ENCODE measurements at regions not wholly inside any gene's neighbourhood (a gene's known extent, or its start where the extent isn't known, plus 50 kb on each side); places are given as distances from the start of the nearest gene placed in this dataset.
A peak's percentile ranks its signal among the peaks of the same experiment; 100 is the strongest.

DNA sequence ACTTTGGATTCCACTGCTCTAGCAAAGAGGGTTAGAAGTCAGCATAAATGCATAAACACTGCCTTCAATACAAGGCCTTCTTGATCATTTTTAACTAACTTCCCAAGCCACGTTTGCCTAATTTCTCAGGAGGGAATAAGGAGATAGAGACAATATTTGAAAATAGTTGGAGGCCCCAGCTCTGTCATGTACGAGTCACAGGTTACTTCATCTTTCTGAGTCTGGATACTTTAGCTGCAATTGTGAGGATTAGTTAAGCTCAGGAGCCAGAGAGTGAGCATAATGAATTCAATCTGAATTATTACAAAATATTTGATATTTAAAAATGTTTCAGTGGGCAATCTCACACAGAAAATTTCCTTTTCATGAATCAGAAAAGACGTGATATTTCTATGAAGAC, 298.9 kb downstream of the SHOX2 start:
- H3K27ac ChIP-seq (ENCODE audit: insufficient read length, low read depth, low read length), result no peak overlapping the region
- no peaks in the 10 kb centered on the region for H3K79me2 ChIP-seq (ENCODE audit: insufficient read depth, low read length)
- peaks cover 0 to 3% of the 10 kb centered on the region in 2 experiments; a peak in 3 of 5 replicates for H3K9me3 Mint-ChIP-seq
- no peak overlapping the region for H3K4me3 Mint-ChIP-seq
- H3K36me3 Mint-ChIP-seq (ENCODE audit: insufficient read depth in 1 of 3, low read depth in 3 of 3), result no peaks in the 10 kb centered on the region
- H3K4me2 ChIP-seq (ENCODE audit: insufficient read depth, insufficient read length, low read length), result no peak overlapping the region
- no peaks in the 10 kb centered on the region for H3K27me3 Mint-ChIP-seq (ENCODE audit: low read depth)
- no peak overlapping the region for H3K18ac ChIP-seq (ENCODE audit: insufficient read length, low read depth, low read length)
- H2BK20ac ChIP-seq (ENCODE audit: low read depth, low read length, poor library complexity, severe bottlenecking), result no peak overlapping the region
- DNase-seq, result no peak
- no peak overlapping the region for H3K56ac ChIP-seq (ENCODE audit: insufficient read length, low read depth, low read length)
- no peak overlapping the region for H4K8ac ChIP-seq (replicated peaks; ENCODE audit: insufficient read length, low read depth, low read length)
- no peaks in the 10 kb centered on the region for H3K4me1 Mint-ChIP-seq
- no peaks in the 10 kb centered on the region for H3K79me1 ChIP-seq (ENCODE audit: insufficient read depth, low read depth, low read length, poor library complexity, severe bottlenecking)
- no peaks in the 10 kb centered on the region for H4K20me1 ChIP-seq (ENCODE audit: control insufficient read depth, insufficient read depth, insufficient read length)
- H3K9ac ChIP-seq (ENCODE audit: extremely low read depth, insufficient read length, low read length), result no peak overlapping the region
- no peaks in the 10 kb centered on the region for H3K23me2 ChIP-seq (ENCODE audit: insufficient read length, low read depth, low read length, poor library complexity, severe bottlenecking)
- H2BK15ac ChIP-seq (ENCODE audit: low read depth, low read length), result no peak overlapping the region
- no peak overlapping the region for H2AK5ac ChIP-seq (ENCODE audit: insufficient read length, low read length)
- no peak overlapping the region for H4K91ac ChIP-seq (ENCODE audit: insufficient read length, low read depth, low read length)
- H2AFZ ChIP-seq (ENCODE audit: low read length), result no peak overlapping the region
- H3K23ac ChIP-seq (ENCODE audit: insufficient read length, low read depth, low read length), result no peak overlapping the region
- H2BK12ac ChIP-seq (ENCODE audit: insufficient read length, low read depth, low read length), result no peak overlapping the region
- no peak overlapping the region for H2BK5ac ChIP-seq (ENCODE audit: insufficient read length, low read length)
- H3K4me1 ChIP-seq (ENCODE audit: insufficient read depth, low read length), result no peaks in the 10 kb centered on the region
- no peaks in the 10 kb centered on the region for H3K27me3 ChIP-seq (ENCODE audit: insufficient read depth, low read length)
- H3K14ac ChIP-seq (ENCODE audit: insufficient read depth, low read length), result no peak overlapping the region
- WGBS (ENCODE audit: extremely low coverage, insufficient read length, low lambda C conversion rate), result no CpG with 5 or more reads among the region's 3 CpGs
- no peak overlapping the region for H4K5ac ChIP-seq (ENCODE audit: insufficient read length, low read depth, low read length)
- H3T11ph ChIP-seq (ENCODE audit: low read length), result no peak overlapping the region
- H3K27ac Mint-ChIP-seq, result peak overlapping the region in 1 of 3 experiments; percentile 29; a peak in 1 of 7 replicates
- H2BK120ac ChIP-seq (ENCODE audit: low read depth, low read length, poor library complexity, severe bottlenecking), result no peak overlapping the region
- H3K9me3 ChIP-seq (ENCODE audit: control insufficient read depth, low read depth, low read length), result no peaks in the 10 kb centered on the region
- no peak overlapping the region for H3K4ac ChIP-seq (ENCODE audit: low read depth, low read length)
- TF ChIP-seq, protein P1, sequence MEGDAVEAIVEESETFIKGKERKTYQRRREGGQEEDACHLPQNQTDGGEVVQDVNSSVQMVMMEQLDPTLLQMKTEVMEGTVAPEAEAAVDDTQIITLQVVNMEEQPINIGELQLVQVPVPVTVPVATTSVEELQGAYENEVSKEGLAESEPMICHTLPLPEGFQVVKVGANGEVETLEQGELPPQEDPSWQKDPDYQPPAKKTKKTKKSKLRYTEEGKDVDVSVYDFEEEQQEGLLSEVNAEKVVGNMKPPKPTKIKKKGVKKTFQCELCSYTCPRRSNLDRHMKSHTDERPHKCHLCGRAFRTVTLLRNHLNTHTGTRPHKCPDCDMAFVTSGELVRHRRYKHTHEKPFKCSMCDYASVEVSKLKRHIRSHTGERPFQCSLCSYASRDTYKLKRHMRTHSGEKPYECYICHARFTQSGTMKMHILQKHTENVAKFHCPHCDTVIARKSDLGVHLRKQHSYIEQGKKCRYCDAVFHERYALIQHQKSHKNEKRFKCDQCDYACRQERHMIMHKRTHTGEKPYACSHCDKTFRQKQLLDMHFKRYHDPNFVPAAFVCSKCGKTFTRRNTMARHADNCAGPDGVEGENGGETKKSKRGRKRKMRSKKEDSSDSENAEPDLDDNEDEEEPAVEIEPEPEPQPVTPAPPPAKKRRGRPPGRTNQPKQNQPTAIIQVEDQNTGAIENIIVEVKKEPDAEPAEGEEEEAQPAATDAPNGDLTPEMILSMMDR (conservative IDR thresholded peaks at IDR 0.05), result no peak

Data from H9 (cell line).